ENCODE measurements at regions not wholly inside any gene's neighbourhood (a gene's known extent, or its start where the extent isn't known, plus 50 kb on each side); places are given as distances from the start of the nearest gene placed in this dataset.

- H3K27ac ChIP-seq = no peak overlapping the region
- TF ChIP-seq ZFX (IDR thresholded peaks at IDR 0.05; ENCODE audit: borderline replicate concordance) = no peak
- TF ChIP-seq CTCF (IDR thresholded peaks at IDR 0.05) = no peak
Measured at GRCh38 chr13:23074075-23074828, 106.5 kb upstream of the SGCG start.

GRCh38 chr13:23081220-23081619, 99.6 kb upstream of the SGCG start:
- TF ChIP-seq ZFX (IDR thresholded peaks at IDR 0.05; ENCODE audit: borderline replicate concordance) (no peak), CTCF (IDR thresholded peaks at IDR 0.05) (no peak)

GRCh38 chr13:23081901-23082300, 98.9 kb upstream of the SGCG start:
- TF ChIP-seq ZFX (IDR thresholded peaks at IDR 0.05; ENCODE audit: borderline replicate concordance) = no peak
- TF ChIP-seq CTCF (IDR thresholded peaks at IDR 0.05) = no peak
- no peak overlapping the region for H3K27ac ChIP-seq

More at GRCh38 chr13:23081220-23081619, 99.6 kb upstream of the SGCG start:
- H3K27ac ChIP-seq = no peak overlapping the region

- TF ChIP-seq ZFX (IDR thresholded peaks at IDR 0.05; ENCODE audit: borderline replicate concordance) (no peak), CTCF (IDR thresholded peaks at IDR 0.05) (no peak)
- no peak overlapping the region for H3K27ac ChIP-seq
Measured at GRCh38 chr13:23086968-23087623, 93.7 kb upstream of the SGCG start.

- peak; percentile 79 for TF ChIP-seq CTCF (IDR thresholded peaks at IDR 0.05)
- no peak for TF ChIP-seq ZFX (IDR thresholded peaks at IDR 0.05; ENCODE audit: borderline replicate concordance)
- no peak overlapping the region for H3K27ac ChIP-seq
Measured at GRCh38 chr13:23087880-23088279, 92.9 kb upstream of the SGCG start.

GRCh38 chr13:23098161-23098907, 82.4 kb upstream of the SGCG start:
- TF ChIP-seq ZFX (IDR thresholded peaks at IDR 0.05; ENCODE audit: borderline replicate concordance) (no peak), CTCF (IDR thresholded peaks at IDR 0.05) (no peak)
- no peak overlapping the region for H3K27ac ChIP-seq

Measured in 22Rv1 (cell line).